ENCODE measurements at regions not wholly inside any gene's neighbourhood (a gene's known extent, or its start where the extent isn't known, plus 50 kb on each side); places are given as distances from the start of the nearest gene placed in this dataset.
"Not testable (repeated sequence)": the region's sequence is repeated elsewhere in the genome, so short reads cannot be mapped to it uniquely, and the experiment has no call there.

DNA sequence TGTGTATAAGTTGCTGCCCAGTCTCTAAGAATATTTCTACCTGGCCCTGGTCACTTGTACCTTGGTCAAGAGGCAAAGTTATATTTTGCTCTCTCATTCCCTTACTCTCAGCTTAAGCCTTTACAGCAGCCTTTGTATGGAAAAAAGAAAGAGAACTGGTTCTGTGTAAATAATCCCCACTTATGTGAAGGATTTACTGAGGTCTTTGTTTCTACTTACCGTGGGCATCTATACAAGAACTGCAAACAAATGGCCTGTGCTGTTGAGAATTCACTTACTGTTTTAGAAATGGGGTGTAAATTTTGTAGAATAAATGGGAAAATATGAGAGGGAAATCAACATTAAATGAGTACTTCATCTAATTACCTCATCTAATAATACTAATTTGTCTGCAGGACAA, 267.4 kb downstream of the PCDH20 start:
- no peak for DNase-seq (ENCODE audit: extremely low read depth in 1 of 11, low read depth in 9 of 11, low spot score in 4 of 11)

DNA sequence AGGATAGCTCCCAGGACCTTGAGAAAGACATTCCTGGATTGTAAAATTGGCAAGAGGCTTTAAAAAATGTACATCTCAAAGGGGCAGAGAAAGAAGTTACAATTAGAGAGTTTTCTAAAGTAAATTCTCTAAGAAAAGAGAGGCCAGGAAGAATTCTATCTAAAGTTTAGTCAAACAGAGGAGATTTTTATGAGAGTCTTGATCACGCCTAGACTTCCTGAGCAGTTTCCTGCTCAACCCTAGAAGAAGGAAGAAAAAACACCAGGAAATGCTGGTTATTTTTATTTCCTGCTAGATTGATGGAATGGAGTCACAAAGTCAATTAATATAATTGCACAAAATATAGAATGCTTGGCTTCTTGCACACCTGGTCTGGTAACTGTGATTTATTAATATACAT, 269.1 kb downstream of the PCDH20 start:
- no peak for DNase-seq (ENCODE audit: extremely low read depth in 1 of 11, low read depth in 9 of 11, low spot score in 4 of 11)

DNA sequence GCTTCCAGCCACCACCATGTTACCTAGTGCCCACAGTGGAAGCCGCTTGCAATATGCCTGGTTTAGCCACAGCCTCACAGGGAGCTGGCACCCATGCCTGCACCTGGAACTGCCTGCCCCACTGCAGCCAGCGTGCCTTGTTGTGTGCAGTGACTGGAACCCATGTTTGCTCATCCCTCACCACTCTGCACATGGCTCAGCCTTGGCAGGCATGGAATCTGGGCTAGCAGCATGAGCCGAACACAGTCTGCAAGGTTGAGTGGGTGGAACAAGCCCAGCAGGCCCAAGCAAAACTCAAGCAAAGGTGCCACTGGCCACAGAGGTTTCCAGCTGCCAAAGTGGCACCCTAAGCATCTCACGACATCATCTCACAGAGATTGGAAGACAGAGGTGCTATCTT, 269.5 kb downstream of the PCDH20 start:
- no peak for DNase-seq (ENCODE audit: extremely low read depth in 1 of 11, low read depth in 9 of 11, low spot score in 4 of 11)

DNA sequence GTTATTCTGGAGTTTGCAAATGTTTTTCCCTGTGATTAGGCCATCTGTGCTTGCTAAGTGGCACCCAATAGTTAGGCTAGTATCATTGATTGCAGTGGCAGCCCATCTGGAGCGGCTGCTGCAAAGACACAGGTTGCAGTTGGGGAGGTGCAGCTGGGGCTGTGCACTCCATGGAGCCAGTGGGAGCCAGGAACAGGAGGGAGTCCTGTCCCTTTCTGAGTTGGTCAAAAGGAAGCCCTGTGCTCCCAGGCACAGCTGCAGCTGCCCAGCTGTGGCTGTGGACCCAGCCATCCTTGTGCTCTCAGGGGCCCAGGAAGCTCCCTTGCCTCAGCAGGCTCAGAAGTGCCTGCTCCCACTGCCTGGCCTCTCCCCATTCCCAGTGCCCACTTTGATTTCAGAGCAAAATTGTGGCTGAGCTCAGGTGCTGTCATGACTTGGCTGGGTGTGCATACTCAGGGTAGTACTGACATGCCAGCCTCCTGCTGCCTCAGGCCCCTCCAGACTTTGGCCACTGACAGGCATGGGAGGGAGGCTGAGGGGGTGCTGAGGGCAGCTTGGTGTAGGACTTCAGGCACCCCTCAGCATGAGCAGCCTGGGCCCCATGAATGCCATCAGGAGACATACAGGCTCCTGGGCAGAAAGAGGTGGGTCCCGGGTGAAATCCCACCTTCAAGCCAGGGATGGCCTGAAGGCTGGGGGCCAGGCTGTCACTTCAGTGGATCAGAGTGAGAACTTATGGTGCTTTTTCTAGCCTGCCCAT, 270.6 kb downstream of the PCDH20 start:
- no peak for DNase-seq (ENCODE audit: extremely low read depth in 1 of 11, low read depth in 9 of 11, low spot score in 4 of 11)

DNA sequence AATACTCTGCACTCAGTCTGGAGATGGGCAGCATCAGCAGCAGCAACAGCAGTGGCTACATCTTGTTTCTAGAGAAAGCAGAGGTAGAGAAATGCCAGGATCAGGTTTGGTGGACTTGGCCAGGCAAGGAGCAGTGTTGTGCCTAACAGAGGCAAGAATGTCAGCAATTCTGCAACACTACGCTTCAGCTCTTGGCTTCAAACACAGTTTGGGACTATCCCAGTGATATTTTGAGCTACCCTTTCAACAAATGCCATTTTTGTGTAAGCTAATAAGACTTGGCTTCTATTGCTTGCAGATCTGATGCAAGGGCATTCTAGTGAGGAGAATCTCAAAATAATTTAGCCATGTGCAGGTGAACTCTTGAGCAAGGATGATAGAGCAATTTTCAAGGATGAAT, 271.3 kb downstream of the PCDH20 start:
- DNase-seq (ENCODE audit: extremely low read depth in 1 of 11, low read depth in 9 of 11, low spot score in 4 of 11) = no peak

DNA sequence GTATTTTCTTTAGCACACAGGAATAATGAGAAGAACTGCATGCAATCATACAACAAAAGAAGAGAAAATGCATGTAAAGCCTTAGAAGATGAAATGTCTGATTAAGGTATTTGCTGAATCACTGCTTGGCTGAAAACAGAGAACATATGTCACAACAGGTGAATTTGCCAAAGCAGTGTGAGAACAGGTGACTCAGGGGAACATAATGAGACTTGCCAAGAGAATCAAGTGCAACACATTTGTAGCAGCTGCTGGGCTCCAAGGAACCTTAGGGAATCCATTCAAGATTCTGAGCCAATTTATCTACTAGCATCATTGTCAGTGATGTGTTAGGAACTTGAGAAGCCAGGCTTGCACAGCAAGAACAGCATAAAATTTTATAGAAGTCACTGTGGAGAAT, 273.1 kb downstream of the PCDH20 start:
- DNase-seq (ENCODE audit: extremely low read depth in 1 of 11, low read depth in 9 of 11, low spot score in 4 of 11) = no peak

DNA sequence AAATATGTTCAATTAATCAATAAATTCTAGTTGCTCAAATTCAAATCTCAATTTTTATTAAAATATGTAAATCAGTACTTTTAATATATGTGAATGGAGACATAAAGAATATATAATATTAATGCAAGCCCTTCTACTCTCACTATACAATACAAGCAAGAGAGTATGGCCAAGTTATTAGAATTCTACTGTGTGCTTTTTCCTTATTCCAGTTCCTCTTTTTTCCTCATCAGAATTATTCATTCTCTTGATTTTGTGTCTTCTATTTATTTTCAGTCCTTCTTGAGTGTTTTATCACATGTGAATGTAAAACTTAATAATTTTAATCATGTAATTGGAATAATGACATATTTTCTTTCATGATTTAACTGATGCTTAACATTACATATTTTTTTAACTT, 276.8 kb downstream of the PCDH20 start:
- DNase-seq (ENCODE audit: extremely low read depth in 1 of 11, low read depth in 9 of 11, low spot score in 4 of 11) = no peak

DNA sequence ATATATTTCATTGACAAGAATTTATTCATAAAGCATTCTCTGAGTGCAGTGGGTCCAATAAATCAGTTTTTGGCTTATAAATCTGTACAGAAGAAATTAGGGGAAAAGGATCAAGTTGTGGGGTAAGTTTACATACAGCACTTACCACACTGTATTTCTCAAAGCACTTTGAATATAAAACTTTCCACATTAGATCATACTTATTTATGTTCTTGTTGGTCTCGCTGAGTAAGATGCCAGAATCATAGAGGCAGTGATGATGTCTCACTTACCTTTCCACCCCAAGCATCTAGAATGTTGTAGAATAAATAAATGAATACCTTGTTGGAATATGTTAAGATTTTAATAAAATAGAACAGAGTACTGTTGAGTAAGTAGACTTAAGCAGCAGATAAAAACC, 279.1 kb downstream of the PCDH20 start:
- DNase-seq (ENCODE audit: extremely low read depth in 1 of 11, low read depth in 9 of 11, low spot score in 4 of 11) = no peak

DNA sequence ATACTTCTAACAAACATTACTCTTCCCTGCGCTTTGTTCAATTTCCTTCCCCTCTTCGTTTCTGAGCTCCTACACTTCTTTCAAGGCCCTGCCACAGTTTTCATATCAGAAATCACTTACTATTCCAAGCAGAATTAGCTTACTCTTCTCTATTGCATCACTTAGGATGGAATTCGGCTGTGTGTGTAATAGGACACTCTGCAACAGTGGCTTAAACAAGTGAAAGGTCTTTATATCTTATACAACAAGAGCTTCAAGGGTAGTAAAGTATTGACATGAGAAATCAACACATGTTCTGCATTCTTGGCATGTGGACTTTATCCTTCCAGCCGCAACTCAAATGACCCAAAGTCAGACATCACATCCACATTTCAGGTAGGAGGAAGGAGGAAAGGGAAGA, 279.6 kb downstream of the PCDH20 start:
- peak in 3 of 11 donors; percentile 2 to 9 (median 3) for DNase-seq (ENCODE audit: extremely low read depth in 1 of 11, low read depth in 9 of 11, low spot score in 4 of 11)

DNA sequence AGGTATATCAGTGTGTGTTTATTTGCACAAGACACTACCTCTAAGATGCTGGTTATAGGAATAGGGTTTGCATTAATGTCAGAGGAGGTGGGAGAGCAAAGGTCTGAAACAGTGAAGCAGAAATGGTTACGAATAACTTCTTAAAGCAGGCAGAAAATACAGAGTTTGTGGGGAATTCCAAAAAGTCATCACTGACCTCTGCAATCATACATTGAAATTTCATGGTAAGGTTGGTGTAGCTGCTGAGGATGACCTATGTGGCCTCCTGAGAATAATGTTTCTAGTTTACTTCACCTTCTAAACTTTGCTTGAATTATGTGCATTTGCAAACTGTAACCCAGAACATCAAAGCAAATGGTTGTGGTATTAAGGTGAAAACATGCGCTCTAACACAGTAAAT, 280.1 kb downstream of the PCDH20 start:
- DNase-seq (ENCODE audit: extremely low read depth in 1 of 11, low read depth in 9 of 11, low spot score in 4 of 11) = no peak

DNA sequence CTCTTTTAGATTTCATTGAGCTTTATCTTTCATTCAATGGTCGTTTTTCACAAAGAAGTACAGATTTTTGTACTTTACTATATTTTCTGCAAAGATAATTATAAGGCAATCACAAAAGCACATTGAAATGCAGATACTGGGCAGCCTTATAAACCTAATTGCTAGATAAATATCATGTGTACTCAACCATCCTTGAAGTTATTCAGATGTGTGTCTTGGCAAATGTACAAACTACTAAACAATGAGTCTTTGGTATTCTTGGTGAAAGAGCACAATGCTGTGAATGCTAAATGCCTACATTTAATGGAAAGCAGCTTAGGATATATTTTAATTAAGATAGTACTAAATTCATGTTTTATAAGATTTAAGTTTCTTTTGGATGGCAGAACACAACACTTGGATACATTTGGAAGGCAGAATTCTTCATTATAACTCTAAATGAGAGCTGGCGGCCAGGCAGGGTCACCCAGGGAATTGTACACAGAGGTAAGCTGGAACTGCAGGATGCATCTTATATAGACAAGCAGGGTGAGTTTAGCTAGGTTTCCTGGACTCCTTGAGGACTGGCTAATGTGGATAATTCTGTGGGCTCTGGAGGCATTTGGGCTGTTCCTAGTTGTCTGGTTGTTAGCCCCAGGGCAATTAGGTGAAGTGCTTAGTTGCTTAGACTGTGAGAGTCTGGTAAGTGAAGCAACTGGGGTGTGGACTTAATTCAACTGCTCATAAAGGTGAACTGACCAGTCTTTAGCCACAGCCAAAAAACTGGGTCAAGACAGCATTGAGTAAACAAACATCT, 286.6 kb downstream of the PCDH20 start:
- DNase-seq (ENCODE audit: extremely low read depth in 1 of 11, low read depth in 9 of 11, low spot score in 4 of 11) = no peak

DNA sequence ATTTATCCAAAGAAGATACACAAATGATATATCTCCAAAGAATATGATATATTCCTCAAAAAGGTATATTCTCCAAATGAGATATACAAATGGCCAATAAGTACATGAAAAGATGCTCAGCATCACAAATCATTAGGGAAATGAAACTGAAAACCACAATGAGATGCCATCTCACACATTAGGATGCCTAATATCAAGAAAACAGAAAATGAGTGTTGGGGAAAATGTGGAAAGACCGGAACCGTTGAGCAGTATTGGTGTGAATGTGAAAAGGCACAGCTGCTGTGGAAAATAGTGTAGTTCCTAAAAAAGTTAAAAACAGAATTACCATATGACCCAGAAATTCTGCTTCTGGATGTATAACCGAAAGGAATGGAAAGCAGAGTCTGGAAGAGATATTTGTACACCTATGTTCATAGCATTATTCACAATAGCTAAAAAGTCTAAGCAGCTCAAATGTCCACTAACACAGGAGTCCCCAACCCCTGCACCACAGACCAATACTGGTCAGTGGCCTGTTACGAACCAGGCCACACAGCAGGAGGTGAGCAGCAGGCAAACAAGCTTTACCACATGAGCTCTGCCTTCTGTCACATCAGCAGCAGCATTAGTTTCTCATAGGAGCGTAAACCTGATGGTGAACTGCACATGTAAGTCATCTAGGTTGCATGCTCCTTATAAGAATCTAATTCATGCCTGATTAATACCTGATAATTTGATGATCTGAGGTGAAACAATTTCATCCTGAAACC, 291.9 kb downstream of the PCDH20 start:
- no peak for DNase-seq (ENCODE audit: extremely low read depth in 1 of 11, low read depth in 9 of 11, low spot score in 4 of 11)

DNA sequence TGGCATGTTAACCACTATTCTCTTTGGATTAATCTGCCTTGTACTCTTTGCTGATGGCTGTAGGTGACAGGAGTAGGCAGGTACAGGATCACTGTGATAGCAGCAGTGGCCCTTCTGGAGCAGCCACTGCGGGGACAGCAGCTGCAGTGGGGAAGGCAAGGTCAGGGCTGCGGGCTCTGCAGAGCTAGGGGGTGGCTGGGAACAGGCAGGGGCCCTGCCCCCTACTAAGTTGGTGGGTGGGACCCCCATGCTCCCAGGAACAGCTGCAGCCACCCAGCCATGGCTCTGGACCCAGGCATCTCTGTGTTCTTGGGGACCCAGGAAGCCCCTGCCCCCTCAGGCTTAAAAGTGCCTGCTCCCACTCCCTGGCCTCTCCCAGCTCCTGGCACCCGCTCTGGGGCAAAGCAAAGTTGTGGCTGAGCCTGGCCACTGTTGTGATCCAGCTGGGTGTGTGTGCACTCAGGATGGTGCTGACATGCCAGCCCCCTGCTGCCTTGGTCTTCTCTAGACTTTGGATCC, 302.4 kb downstream of the PCDH20 start:
- no peak for DNase-seq (ENCODE audit: extremely low read depth in 1 of 11, low read depth in 9 of 11, low spot score in 4 of 11)

DNA sequence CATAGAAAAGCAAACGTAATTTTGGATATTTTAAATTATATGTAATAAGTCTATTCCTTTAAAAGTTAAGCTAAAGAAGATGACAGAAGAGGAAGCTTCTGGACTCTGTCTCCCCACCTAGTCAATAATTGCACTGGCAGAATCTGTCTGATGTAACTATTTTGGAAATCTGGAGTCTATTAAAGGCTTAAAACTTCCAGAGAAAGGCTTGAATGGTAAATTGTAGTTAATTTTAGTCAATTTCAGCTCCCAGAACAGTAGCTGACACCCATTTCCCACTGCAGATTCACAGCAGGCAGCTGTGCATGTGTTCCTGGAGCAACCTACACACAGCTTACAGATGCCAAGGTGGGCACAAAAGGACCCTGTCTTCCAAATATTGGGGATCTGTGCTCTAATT, 304.1 kb downstream of the PCDH20 start:
- DNase-seq (ENCODE audit: extremely low read depth in 1 of 11, low read depth in 9 of 11, low spot score in 4 of 11) = no peak

DNA sequence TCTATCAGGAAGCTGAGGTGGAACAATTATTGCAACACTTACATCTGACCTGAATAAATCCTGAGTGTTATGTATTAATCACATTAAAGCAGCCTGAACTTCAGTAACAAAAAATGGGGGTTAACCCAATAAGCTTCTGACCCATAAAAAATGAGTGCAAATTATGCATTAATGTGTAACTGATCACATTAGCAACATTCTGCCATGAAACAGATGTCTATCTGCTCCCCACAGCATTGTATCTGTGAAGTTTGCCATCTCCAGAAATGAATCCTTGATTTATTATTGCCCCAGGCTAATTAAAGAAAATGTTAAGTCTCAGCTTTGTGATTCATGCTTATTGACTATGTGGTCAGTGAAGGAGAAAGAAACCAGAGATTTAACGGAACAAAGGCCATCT, 304.9 kb downstream of the PCDH20 start:
- no peak for DNase-seq (ENCODE audit: extremely low read depth in 1 of 11, low read depth in 9 of 11, low spot score in 4 of 11)

DNA sequence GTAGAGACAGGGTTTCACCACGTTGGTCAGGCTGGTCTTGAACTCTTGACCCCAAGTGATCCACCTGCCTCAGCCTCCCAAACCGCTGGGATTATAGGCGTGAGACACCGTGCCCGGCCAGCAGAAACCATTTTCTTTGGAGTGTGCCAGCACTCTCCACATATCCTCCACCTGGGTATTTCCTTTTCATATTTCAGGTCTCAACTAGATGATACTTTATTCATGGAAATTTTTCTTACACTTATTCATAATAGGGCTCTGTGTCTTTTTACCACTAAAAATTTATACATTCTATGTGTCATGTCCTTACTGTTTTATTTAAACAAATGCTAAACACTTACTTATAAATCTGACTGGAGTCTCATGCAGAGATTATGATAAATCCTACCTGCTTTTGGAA, 305.9 kb downstream of the PCDH20 start:
- no peak for DNase-seq (ENCODE audit: extremely low read depth in 1 of 11, low read depth in 9 of 11, low spot score in 4 of 11)

DNA sequence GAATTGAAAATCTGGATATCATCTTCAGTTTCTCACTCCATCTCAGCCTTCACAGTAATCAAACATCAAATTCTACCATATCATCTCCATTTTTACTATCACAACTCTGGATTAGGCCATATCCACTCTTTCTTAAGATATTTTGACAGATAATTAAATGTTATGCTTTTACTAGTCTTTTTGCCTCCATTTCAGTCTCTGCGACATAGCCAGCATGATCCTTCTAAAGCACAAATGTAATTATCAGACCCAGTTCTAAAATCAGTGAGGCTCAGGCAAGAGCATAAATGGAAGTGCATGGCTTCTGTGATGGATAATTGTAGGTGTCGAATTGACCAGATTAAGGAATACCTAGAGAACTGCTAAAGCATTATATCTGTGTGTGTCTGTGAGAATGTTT, 307.7 kb downstream of the PCDH20 start:
- no peak for DNase-seq (ENCODE audit: extremely low read depth in 1 of 11, low read depth in 9 of 11, low spot score in 4 of 11)

DNA sequence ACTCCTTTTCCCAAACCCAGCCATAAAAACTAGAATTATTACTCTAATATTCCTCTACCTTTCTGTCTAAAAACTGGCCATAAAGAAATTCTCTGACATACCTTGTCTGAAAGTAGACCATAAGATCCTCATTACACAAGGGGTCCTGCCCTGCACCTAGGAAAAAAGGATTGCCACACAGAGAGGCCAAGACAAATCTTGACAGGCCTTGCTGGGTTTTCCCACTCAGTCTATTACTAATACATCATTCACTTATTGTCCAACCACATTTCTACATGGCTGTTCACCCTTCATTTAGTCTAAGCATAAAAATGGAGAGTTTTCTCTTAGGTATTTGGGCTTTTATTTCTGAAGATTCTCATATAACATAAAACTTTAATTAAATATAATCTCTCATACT, 319.8 kb downstream of the PCDH20 start:
- DNase-seq (ENCODE audit: extremely low read depth in 1 of 11, low read depth in 9 of 11, low spot score in 4 of 11) = no peak

DNA sequence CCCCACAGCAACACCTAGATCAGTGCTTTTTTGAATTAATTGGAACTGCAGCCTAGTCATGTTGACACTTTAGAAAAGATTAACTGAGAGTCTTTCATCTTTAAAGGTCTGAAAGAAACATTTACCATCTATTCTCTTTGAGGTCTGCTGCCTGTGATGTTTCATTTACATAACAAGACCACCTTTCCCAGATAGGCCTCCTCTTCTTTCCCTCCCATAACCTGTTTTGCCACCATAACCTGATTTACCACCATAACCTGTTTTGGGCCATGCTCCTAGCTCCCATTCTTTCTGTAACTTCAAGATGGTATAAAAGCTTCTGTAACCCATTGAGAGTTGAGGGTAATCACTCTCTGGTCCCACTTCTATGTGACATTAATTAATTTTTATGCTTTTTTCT, 320.8 kb downstream of the PCDH20 start:
- DNase-seq (ENCODE audit: extremely low read depth in 1 of 11, low read depth in 9 of 11, low spot score in 4 of 11) = no peak

DNA sequence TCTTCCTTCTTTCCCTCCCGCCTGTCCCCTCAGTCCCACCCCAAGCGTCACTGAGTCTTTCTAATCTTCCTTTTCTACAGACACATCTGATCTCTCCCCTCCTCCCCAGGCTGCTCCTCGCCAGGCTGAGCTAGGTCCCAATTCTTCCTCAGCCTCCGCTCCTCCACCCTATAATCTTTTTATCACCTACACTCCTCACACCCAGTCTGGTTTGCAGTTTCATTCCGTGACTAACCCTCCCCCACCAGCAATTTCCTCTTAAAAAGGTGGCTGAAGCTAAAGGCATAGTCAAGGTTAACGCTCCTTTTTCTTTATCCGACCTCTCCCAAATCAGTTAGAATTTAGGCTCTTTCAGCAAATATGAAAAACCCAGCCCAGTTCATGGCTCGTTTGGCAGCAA, 325.8 kb downstream of the PCDH20 start:
- DNase-seq (ENCODE audit: extremely low read depth in 1 of 11, low read depth in 9 of 11, low spot score in 4 of 11) = not testable (repeated sequence)

Measured in renal cortex interstitium (tissue), 11 donors.